ENCODE measurements at regions not wholly inside any gene's neighbourhood (a gene's known extent, or its start where the extent isn't known, plus 50 kb on each side); places are given as distances from the start of the nearest gene placed in this dataset.

DNA sequence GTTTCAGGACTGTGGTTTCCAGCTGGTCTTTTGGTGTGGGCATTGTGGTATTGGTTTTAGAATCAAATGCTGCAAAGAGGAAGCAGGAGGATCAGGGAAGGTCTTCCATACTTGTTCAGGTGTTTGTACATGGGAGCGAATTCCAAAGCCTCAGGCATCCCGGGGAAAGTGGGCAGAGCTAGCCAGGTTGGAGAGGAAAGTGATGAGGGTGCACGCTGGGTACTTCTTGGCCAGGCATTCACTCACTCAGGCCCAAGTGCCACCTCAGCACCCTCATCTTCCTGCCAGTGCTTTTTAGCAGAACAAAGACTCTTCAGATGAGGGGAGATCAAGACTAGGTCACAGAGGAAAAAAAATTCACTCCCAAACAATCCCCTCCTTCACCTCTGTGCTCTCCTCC lies 241.1 kb upstream of the TBX18 start:
- Mint-ChIP-seq H3K36me3 (ENCODE audit: insufficient read depth in 1 of 3, low read depth in 3 of 3) (peaks cover 6 to 9% (median 6%) of the 10 kb centered on the region in 3 experiments; a peak in 4 of 7 replicates), H3K4me3 (peak overlapping the region in 1 of 2 experiments; percentile 48; a peak in 1 of 5 replicates), H3K4me1 (peaks cover 41 to 47% of the 10 kb centered on the region in 2 experiments), H3K9me3 (peaks cover 3 to 5% of the 10 kb centered on the region in 2 experiments; a peak in 1 of 5 replicates), H3K27me3 (ENCODE audit: low read depth) (no peaks in the 10 kb centered on the region; the same call in 1 of the 2 replicates), H3K27ac (peak overlapping the region; percentile 37 to 96 (median 82))
- no CpG with 5 or more reads among the region's 3 CpGs for WGBS (ENCODE audit: extremely low coverage, insufficient read length, low lambda C conversion rate)
- no peak overlapping the region for H2AFZ ChIP-seq (ENCODE audit: low read length)
- H2BK20ac ChIP-seq (ENCODE audit: low read depth, low read length, poor library complexity, severe bottlenecking) = no peak overlapping the region
- H2BK5ac ChIP-seq (ENCODE audit: insufficient read length, low read length) = no peak overlapping the region
- DNase-seq = no peak
- H3K23me2 ChIP-seq (ENCODE audit: insufficient read length, low read depth, low read length, poor library complexity, severe bottlenecking) = no peaks in the 10 kb centered on the region
- H3K27me3 ChIP-seq (ENCODE audit: insufficient read depth, low read length) = no peaks in the 10 kb centered on the region
- H3K4me2 ChIP-seq (ENCODE audit: insufficient read depth, insufficient read length, low read length) = no peak overlapping the region
- H2BK12ac ChIP-seq (ENCODE audit: insufficient read length, low read depth, low read length) = no peak overlapping the region
- no peak for TF ChIP-seq CTCF (conservative IDR thresholded peaks at IDR 0.05)
- no peak overlapping the region for H2BK15ac ChIP-seq (ENCODE audit: low read depth, low read length)
- no peak overlapping the region for H3K9ac ChIP-seq (ENCODE audit: extremely low read depth, insufficient read length, low read length)
- no peak overlapping the region for H4K8ac ChIP-seq (replicated peaks; ENCODE audit: insufficient read length, low read depth, low read length)
- no peak overlapping the region for H3T11ph ChIP-seq (ENCODE audit: low read length)
- H3K79me1 ChIP-seq (ENCODE audit: insufficient read depth, low read depth, low read length, poor library complexity, severe bottlenecking) = no peaks in the 10 kb centered on the region
- H2AK5ac ChIP-seq (ENCODE audit: insufficient read length, low read length) = no peak overlapping the region
- H3K56ac ChIP-seq (ENCODE audit: insufficient read length, low read depth, low read length) = no peak overlapping the region
- H4K5ac ChIP-seq (ENCODE audit: insufficient read length, low read depth, low read length) = no peak overlapping the region
- H3K27ac ChIP-seq (ENCODE audit: insufficient read length, low read depth, low read length) = no peak overlapping the region
- H2BK120ac ChIP-seq (ENCODE audit: low read depth, low read length, poor library complexity, severe bottlenecking) = no peak overlapping the region
- H3K4me1 ChIP-seq (ENCODE audit: insufficient read depth, low read length) = peaks cover 10% of the 10 kb centered on the region
- no peak overlapping the region for H4K91ac ChIP-seq (ENCODE audit: insufficient read length, low read depth, low read length)
- no peak overlapping the region for H3K14ac ChIP-seq (ENCODE audit: insufficient read depth, low read length)
- no peak overlapping the region for H3K4ac ChIP-seq (ENCODE audit: low read depth, low read length)
- no peaks in the 10 kb centered on the region for H3K79me2 ChIP-seq (ENCODE audit: insufficient read depth, low read length)
- no peaks in the 10 kb centered on the region for H4K20me1 ChIP-seq (ENCODE audit: control insufficient read depth, insufficient read depth, insufficient read length)
- H3K23ac ChIP-seq (ENCODE audit: insufficient read length, low read depth, low read length) = no peak overlapping the region
- no peak overlapping the region for H3K18ac ChIP-seq (ENCODE audit: insufficient read length, low read depth, low read length)
- no peaks in the 10 kb centered on the region for H3K9me3 ChIP-seq (ENCODE audit: control insufficient read depth, low read depth, low read length)

Measured in H9 (cell line).